Activated naive CD4-positive, alpha-beta T cell (primary cell): ENCODE measurements at regions not wholly inside any gene's neighbourhood (a gene's known extent, or its start where the extent isn't known, plus 50 kb on each side); places are given as distances from the start of the nearest gene placed in this dataset.
"Not testable (repeated sequence)": the region's sequence is repeated elsewhere in the genome, so short reads cannot be mapped to it uniquely, and the experiment has no call there.

ENCODE experiments used
- DNase-seq, 4 experiments: peaks; one replicate each; lab custom pipeline; 2025; lab: John Stamatoyannopoulos, UW

GRCh38 chr10:28354511-28354910 lies 51.6 kb upstream of the MPP7 start:
- no peak for DNase-seq

DNA sequence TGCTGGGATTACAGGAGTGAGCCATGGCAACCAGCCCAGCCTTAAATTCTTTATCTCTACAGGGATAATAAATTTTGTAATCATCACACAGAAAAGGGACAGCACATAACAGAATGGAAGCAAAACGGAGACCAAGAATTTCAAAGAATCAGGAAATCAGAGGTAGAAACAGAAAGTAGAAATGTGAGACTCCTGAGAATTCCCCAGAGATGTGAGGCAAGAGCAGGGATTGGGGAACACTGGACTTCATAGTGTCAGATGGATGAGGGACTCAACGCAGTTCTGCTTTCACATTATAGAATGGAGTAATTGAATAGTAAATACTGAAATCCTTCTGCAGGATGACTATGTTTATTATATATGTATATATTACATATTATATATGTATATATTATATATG lies 52.5 kb upstream of the MPP7 start:
- DNase-seq = no peak

DNA sequence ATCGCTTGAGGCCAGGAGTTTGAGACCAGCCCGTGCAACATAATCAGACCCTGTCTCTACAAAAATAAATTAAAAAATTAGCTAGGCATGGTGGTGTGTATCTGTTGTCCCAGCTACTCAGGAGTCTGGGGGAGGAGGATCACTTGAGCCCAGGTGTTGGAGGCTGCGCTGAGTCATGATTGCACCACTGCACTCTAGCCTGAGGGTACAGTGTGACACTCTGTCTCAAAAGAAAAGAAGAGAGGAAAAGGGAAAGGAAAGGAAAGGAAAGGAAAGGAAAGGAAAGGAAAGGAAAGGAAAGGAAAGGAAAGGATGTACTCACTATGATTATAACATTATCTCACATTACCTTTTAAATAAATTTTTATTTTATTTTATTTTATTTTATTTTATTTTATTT lies 56.5 kb upstream of the MPP7 start:
- no peak for DNase-seq

- DNase-seq = no peak
Observed at GRCh38 chr10:28360175-28360574, 57.3 kb upstream of the MPP7 start.

DNA sequence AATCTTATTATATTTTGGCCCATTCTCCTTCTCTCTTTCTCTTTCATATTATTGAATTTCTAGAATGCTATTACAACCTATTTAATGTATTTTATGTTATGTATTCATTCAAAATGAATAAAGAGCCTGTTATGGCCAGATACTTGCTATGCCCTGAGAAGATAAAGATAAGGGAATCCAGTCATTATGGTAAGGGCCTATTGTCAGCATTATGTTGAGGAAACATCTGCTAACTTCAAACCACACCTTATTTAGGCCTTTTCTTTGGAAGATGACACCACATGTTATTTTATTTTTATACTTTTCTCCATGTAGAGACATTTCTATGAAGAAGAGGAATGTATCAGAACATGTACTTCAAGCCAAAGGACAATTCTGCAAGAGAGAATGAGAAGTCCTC lies 60.5 kb upstream of the MPP7 start:
- DNase-seq = no peak

GRCh38 chr10:28365840-28366239 lies 63.0 kb upstream of the MPP7 start:
- DNase-seq = no peak

- DNase-seq = no peak
Observed at GRCh38 chr10:28366994-28367393, 64.1 kb upstream of the MPP7 start.

DNA sequence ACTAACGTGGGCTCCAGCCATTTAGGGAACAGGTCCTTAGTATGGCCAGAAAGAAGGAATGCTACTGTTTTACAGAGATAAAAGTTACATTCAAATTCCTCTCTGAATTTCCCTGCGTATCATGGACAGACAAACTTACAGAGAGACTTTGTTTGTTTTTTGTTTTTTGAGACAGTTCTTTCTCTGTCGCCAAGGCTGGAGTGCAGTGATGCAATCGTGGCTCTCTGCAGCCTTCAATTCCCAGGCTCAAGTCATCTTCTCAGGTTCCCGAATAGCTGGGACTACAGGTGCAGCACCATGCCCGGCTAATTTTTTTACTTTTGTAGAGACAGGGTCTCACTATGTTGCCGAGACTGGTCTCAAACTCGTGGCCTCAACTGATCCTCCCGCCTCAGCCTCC lies 64.5 kb upstream of the MPP7 start:
- no peak for DNase-seq

DNA sequence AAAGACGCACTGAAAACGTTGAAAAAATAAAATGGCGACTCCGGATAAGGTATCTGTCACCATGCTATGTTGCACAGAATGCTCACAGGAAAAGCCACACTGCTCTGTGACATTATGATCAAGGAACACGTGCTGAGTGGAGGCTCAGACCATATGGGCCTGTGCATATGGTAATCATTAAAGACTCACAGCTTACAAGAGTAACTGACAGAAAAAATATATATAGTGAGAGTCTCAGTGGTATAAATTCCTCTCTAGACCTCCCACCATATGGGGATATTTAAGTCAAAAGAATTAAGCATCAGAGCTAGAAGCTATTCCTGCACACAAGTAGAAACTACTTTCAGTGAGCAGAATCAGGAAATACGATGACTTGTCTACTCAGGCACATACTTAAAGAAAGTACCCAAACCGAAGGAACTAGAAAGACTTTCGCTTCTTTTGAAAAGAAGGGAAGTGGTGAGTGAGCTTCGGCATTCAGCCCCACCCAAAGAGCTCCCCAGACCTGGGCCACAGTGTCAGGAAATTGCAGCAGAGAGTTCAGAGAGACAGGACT lies 65.1 kb upstream of the MPP7 start:
- DNase-seq = peak in 2 of 4 experiments; percentile 45 to 48

DNA sequence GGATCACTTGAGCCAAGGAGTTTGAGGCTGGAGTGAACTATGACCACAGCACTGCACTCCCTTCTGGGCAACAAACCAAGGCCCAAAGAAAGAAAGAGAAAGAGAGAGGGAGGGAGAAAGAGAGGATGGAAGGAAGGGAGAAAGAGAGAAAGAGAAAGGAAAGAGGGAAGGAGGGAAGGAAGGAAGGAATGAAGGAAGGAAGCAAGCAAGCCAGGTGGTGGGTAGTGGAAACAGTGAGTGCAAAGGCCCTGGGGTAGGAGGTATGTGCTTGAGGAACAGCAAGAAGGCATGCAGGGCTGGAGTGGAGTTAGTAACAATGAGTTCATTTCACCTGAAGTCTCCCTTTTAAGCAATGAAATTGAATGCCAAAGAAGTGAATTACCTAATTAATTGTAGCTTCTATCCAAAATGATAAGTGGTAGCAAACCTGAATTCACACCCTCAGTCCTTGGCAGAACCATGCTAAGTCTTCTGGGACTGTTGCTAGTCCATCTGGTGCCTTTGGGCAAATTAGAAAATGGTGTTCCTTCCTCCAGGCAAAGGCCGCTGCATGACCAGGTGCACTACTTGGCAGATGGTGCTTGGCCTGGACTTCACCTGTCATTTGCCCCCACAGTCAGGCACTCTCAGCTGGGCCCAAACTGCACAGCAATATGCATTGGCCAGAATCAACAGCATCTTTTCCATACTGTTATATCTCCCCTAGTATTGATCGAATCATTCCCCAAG lies 67.4 kb upstream of the MPP7 start:
- no peak for DNase-seq

DNA sequence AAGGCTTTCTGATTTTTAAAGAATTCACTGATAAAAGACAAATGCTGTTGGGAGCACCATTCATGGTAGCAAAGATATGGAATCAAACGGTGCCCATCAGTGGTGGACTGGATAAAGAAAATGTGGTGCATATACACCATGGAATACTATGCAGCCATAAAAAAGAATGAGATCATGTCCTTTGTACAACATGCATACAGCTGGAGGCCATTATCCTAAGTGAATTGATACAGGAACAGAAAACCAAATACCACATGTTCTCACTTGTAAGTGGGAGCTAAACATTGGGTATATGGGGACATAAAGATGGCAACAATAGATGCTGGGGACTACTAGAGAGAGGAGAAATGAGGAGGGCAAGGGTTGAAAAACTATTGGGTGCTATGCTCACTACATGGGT lies 68.8 kb upstream of the MPP7 start:
- DNase-seq = not testable (repeated sequence)

- DNase-seq = no peak
Observed at GRCh38 chr10:28374036-28374435, 71.2 kb upstream of the MPP7 start.

- DNase-seq = no peak
Observed at GRCh38 chr10:28375399-28376354, 72.8 kb upstream of the MPP7 start.

- DNase-seq = no peak
Observed at GRCh38 chr10:28378986-28379585, 76.2 kb upstream of the MPP7 start.

DNA sequence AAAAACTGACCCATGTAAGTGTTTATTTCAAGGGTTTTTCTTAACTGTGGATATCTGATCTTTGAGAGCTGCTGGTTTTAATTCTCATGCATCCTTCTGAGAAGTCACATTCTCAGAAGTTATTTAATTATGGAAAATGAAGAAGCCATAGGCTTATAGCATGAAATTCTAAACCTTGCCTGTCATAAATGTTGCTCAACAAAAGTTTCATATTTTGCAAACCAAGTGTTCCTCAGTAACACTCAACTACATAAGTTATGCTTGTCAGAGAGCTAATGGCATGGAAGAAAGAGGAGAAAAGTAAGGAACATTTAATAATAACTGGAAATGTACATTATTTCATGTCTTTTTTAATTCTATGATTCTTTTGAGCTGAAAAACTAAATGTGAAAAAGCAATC lies 78.6 kb upstream of the MPP7 start:
- no peak for DNase-seq

GRCh38 chr10:28381903-28382347 lies 79.1 kb upstream of the MPP7 start:
- DNase-seq = peak; percentile 31 to 72 (median 66)

DNA sequence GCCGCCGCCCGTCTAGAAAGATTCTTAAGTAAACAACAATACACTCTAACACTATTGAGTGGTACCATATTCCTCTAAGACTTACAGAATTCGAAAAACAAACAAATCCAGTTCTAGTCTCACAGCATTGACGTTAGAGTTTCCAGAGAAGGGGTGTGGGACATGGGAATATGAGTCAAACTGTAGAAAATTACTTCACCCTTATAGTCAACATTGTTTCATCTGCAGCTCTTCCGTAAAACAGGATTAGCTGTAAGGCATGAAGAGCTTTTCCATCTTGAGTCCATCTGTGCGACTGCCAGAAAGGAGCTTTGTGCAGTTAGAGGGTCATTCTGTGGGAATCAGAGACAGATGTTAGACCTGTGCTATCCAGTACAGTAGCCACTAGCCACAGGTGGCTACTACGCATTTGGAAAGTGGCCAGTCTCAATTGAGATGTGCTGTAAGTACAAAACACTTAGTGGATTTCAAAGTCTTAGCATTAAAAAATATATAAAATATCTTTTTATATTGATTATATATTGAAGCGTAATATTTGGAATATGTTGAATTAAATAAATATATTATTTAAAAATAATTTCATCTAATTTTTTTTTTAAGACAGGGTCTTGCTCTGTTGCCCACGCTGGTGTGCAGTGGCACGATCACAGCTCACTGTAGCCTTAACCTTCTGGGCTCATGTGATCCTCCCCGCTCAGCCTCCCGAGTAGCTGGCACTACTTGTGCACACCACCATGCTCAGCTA lies 79.8 kb upstream of the MPP7 start:
- DNase-seq = no peak

- no peak for DNase-seq
Observed at GRCh38 chr10:28384557-28384956, 81.7 kb upstream of the MPP7 start.

DNA sequence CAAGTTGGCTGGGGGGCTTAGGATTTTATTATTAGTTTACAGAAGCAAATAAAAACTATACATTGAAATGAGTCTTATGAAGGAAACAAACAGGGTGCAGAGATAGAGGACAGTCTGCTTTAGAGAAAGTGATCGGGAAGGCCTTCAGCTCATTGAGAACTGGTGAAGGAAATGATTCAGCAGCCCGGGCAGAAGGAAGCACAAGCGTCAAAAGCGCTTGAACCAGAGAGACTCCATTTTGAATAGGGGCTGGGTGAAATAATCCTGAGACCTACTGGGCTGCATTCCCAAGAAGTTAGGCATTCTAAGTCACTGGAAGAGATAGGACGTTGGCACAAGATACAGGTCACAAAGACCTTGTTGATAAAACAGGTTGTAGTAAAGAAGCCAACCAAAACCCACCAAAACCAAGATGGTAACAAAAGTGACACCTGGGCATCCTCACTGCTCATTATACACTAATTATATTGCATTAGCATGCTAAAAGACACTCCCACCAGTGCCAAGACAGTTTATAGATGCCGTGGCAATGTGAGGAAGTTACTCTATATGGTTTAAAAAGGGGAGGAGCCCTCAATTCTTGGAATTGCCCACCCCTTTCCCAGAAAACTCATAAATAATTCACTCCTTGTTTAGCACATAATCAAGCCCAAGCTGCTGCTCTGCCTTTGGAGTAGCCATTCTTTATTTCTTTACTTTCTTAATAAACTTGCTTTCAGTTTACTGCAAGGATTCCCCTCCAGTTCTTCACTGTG lies 83.1 kb upstream of the MPP7 start:
- no peak for DNase-seq

- no peak for DNase-seq
Observed at GRCh38 chr10:28386503-28386868, 83.6 kb upstream of the MPP7 start.

GRCh38 chr10:28387140-28387539 lies 84.3 kb upstream of the MPP7 start:
- no peak for DNase-seq
